SK-N-MC (cell line): ENCODE measurements at regions not wholly inside any gene's neighbourhood (a gene's known extent, or its start where the extent isn't known, plus 50 kb on each side); places are given as distances from the start of the nearest gene placed in this dataset.

Experiments
- EZH2 ChIP-seq: fragments of 200-600 bp; sonication (generic); IDR thresholded peaks from one replicate; pipeline ENCODE4 v1.6.1; 2017; ENCODE audit warnings: antibody characterized with exemption
- POLR2AphosphoS5 ChIP-seq: IDR thresholded peaks from 2 replicates; pipeline ENCODE4 v1.6.1; 2012; ENCODE audit warnings: mild to moderate bottlenecking, low read depth, low read length, borderline replicate concordance

GRCh38 chr10:131559450-131559911, 248.0 kb upstream of the TCERG1L start:
- no peak for TF ChIP-seq POLR2AphosphoS5
- no peak for TF ChIP-seq EZH2
